HepG2 (cell line): ENCODE measurements at regions not wholly inside any gene's neighbourhood (a gene's known extent, or its start where the extent isn't known, plus 50 kb on each side); places are given as distances from the start of the nearest gene placed in this dataset.

Experiments
- ATAC-seq: fragments of 200-7000 bp; cut with Tn5 transposase; 3 replicates; pipeline ENCODE4 v1.9.1; 2020; ENCODE audit warnings: mild to moderate bottlenecking, moderate library complexity
- BruUV-seq: library from RNA; stranded (reverse); fragments of 400-500 nt; replicated peaks from 2 replicates; lab custom pipeline; 2021; lab: Mats Ljungman, UMichigan
- CTCF ChIA-PET: fragments of 300-600 bp; formaldehyde crosslinking; extraction: SDS; loops from one replicate; lab custom pipeline; 2021; ENCODE audit warnings: low total read pairs, inconsistent platforms, low intra/inter-chr PET ratio; lab: Yijun Ruan, JAX
- POLR2A ChIA-PET: fragments of 350-600 bp; sonication (Branson Sonifier 250); formaldehyde crosslinking; loops from one replicate; lab custom pipeline; 2020; ENCODE audit warnings: antibody characterized with exemption, inconsistent platforms; lab: Yijun Ruan, JAX
- DNase-seq: peaks from one replicate; pipeline ENCODE4 v3.0.0-alpha.2; 2015; ENCODE audit warnings: low spot score
- FAIRE-seq: peaks from 3 replicates; lab custom pipeline; 2011; peaks lifted over from hg19 to GRCh38; lab: Jason Lieb, UNC
- H2AFZ ChIP-seq: one replicate; pipeline ENCODE4 v1.6.1; 2011; ENCODE audit warnings: low read length, inconsistent platforms
- H3K27ac ChIP-seq: fragments of 300-600 bp; 3 replicates; pipeline ENCODE4 v1.8.0; 2011; ENCODE audit warnings: mixed run types, mild to moderate bottlenecking, mixed read lengths, low read length, inconsistent platforms; ENCODE audit not compliant: insufficient read depth; ENCODE audit errors: extremely low read length
- H3K27me3 ChIP-seq, 2 experiments: fragments of 200-600 bp in 1 of 2; 2 replicates in 1 of 2; 3 replicates in 1 of 2; pipeline versions ENCODE4 v1.6.0 to v1.8.0; 2011; ENCODE audit warnings: low read length in 2 of 2, mild to moderate bottlenecking in 2 of 2, moderate library complexity in 2 of 2, inconsistent platforms in 1 of 2; ENCODE audit not compliant: insufficient read depth in 2 of 2, control insufficient read depth in 1 of 2
- H3K36me3 ChIP-seq, 2 experiments: fragments of 200-600 bp in 1 of 2; replicated peaks in 1 of 2; 2 replicates in 1 of 2; 3 replicates in 1 of 2; pipeline versions ENCODE4 v1.5.1 to v1.8.0; 2011; ENCODE audit warnings: low read length in 2 of 2, inconsistent platforms in 1 of 2; ENCODE audit not compliant: insufficient read depth in 2 of 2, control insufficient read depth in 1 of 2
- H3K4me1 ChIP-seq: 2 replicates; pipeline ENCODE4 v1.5.1; 2012; ENCODE audit warnings: low read length, inconsistent platforms; ENCODE audit not compliant: insufficient read depth
- H3K4me2 ChIP-seq: 2 replicates; pipeline ENCODE4 v1.6.0; 2011; ENCODE audit warnings: low read depth, low read length, inconsistent platforms
- H3K4me3 ChIP-seq, 3 experiments: fragments of 200-600 bp in 1 of 3; sonication (generic), shearing (Covaris generic) in 1 of 3; replicated peaks in 1 of 3; 2 replicates each; pipeline ENCODE4 v1.5.1; 2011 to 2016; ENCODE audit warnings: low read length in 3 of 3, inconsistent platforms in 2 of 3, low read depth in 2 of 3, mild to moderate bottlenecking in 2 of 3, control low read depth in 1 of 3, mixed read lengths in 1 of 3; ENCODE audit not compliant: insufficient read depth in 1 of 3
- H3K79me2 ChIP-seq: one replicate; pipeline ENCODE4 v1.6.1; 2011; ENCODE audit warnings: low read length, inconsistent platforms; ENCODE audit not compliant: insufficient read depth
- H3K9ac ChIP-seq: 2 replicates; pipeline ENCODE4 v1.6.0; 2011; ENCODE audit warnings: mild to moderate bottlenecking, low read depth, low read length, inconsistent platforms; ENCODE audit not compliant: insufficient read depth
- H3K9me3 ChIP-seq: 2 replicates; pipeline ENCODE4 v1.5.1; 2012; ENCODE audit warnings: mild to moderate bottlenecking, low read length
- H4K20me1 ChIP-seq: 2 replicates; pipeline ENCODE4 v1.6.0; 2011; ENCODE audit warnings: inconsistent platforms, mild to moderate bottlenecking, low read length, moderate library complexity; ENCODE audit not compliant: insufficient read depth
- ATM ChIP-seq: fragments of 450-650 bp; IDR thresholded peaks from 2 replicates; pipeline ENCODE4 v1.7.1; 2017; ENCODE audit warnings: mild to moderate bottlenecking, borderline replicate concordance
- CHD2 ChIP-seq: IDR thresholded peaks from 2 replicates; pipeline ENCODE4 v1.6.1; 2011; ENCODE audit warnings: low read depth, low read length, improper control_type of control experiment
- HMGA1 ChIP-seq: sonication (generic); formaldehyde crosslinking; conservative IDR thresholded peaks from 2 replicates; pipeline ENCODE4 v1.4.0; 2020; ENCODE audit warnings: missing genetic modification reagents
- SP5 ChIP-seq: IDR thresholded peaks from 2 replicates; pipeline ENCODE4 v1.6.1; 2016; ENCODE audit warnings: low read depth, borderline replicate concordance
- ZGPAT ChIP-seq: IDR thresholded peaks from 2 replicates; pipeline ENCODE4 v1.6.1; 2016; ENCODE audit warnings: mild to moderate bottlenecking
- ZNF44 ChIP-seq: sonication (generic); formaldehyde crosslinking; IDR thresholded peaks from 2 replicates; pipeline ENCODE4 v1.5.1; 2020; ENCODE audit warnings: mild to moderate bottlenecking, missing genetic modification reagents
- ZNF746 ChIP-seq: sonication (generic); formaldehyde crosslinking; IDR thresholded peaks from 2 replicates; pipeline ENCODE4 v1.8.0; 2022; ENCODE audit warnings: mild to moderate bottlenecking, missing genetic modification reagents
- ZSCAN9 ChIP-seq: IDR thresholded peaks from 2 replicates; pipeline ENCODE4 v1.6.1; 2016; ENCODE audit warnings: borderline replicate concordance
- WGBS: methylation state at CpG from one replicate; pipeline ENCODE4 v1.1.6; 2017; ENCODE audit warnings: low lambda C conversion rate; 5-methylcytosine and 5-hydroxymethylcytosine counted together
- in situ Hi-C: cut with HindIII; loops from 2 replicates; pipeline ENCODE4 v1.10.0; 2017; ENCODE audit warnings: low pct_unique_long_range_greater_than_20kb; ENCODE audit not compliant: extremely low pct_ligation_motif_present
- intact Hi-C: fragments of 100-400 bp; cut with micrococcal nuclease; formaldehyde crosslinking; loops from one replicate; pipeline ENCODE4 v1.10.0; 2022; ENCODE audit not compliant: unreplicated experiment
- TF ChIP-seq, protein P1 (sequence below): sonication (generic); formaldehyde crosslinking; conservative IDR thresholded peaks from 2 replicates; pipeline ENCODE4 v1.8.1; 2023; ENCODE audit warnings: missing genetic modification reagents
- TF ChIP-seq, protein P2 (sequence below): sonication (generic); formaldehyde crosslinking; conservative IDR thresholded peaks from 2 replicates; pipeline ENCODE4 v1.4.0; 2020; ENCODE audit warnings: missing genetic modification reagents
- TF ChIP-seq, protein P3 (sequence below), 2 experiments: fragments of 450-650 bp in 1 of 2; sonication (generic) in 1 of 2; formaldehyde crosslinking; IDR thresholded peaks; 2 replicates each; pipeline versions ENCODE4 v1.5.0 to v1.8.0; 2020 to 2022; ENCODE audit warnings: mild to moderate bottlenecking in 1 of 2, missing genetic modification reagents in 1 of 2
- TF ChIP-seq, protein P4 (sequence below): sonication (generic); formaldehyde crosslinking; IDR thresholded peaks from 2 replicates; pipeline ENCODE4 v1.5.1; 2020; ENCODE audit warnings: mild to moderate bottlenecking, missing genetic modification reagents
- TF ChIP-seq, protein P5 (sequence below): sonication (generic); formaldehyde crosslinking; IDR thresholded peaks from 2 replicates; pipeline ENCODE4 v1.5.0; 2020; ENCODE audit warnings: missing genetic modification reagents

- TF ChIP-seq ZGPAT = no peak
- TF ChIP-seq ZSCAN9 (CRISPR knock-in tag) = no peak
Measured at GRCh38 chr13:34139660-34140227, 321.8 kb downstream of the RFC3 start (continued).

DNA sequence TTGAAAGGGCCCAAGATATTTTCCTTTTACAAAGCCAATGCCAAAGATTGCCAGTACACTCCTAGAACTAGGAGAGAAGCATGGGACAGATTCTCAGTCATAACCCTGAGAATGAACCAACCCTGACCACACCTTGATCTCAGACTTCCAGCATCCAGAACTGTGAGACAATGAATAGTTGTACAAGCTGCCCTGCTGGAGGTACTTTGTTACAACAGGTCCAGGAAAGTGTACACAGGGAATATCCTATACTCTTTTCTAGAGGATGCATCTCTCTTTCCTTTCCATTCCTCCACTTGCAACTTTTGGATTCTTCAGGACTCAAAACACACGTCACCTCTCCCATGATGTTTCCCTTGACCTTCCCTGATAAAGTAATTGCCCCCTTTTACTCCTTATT, 325.7 kb downstream of the RFC3 start:
- FAIRE-seq (no peak), DNase-seq (no peak), ATAC-seq (peak; percentile 51; the same call in 2 of the 3 replicates)
- Histone ChIP-seq H2AFZ (no peak overlapping the region), H3K27ac (no peak overlapping the region), H3K79me2 (no peaks in the 10 kb centered on the region), H3K4me2 (no peak overlapping the region), H3K36me3 (no peaks in the 10 kb centered on the region), H3K4me3 (no peak overlapping the region), H3K9ac (no peak overlapping the region), H4K20me1 (no peaks in the 10 kb centered on the region), H3K27me3 (no peaks in the 10 kb centered on the region; a peak in 1 of 5 replicates), H3K9me3 (no peaks in the 10 kb centered on the region), H3K4me1 (no peaks in the 10 kb centered on the region; the same call in 1 of the 2 replicates)
- CTCF ChIA-PET = no interaction called here
- in situ Hi-C loops = no loop called here
- POLR2A ChIA-PET = no interaction called here
- no TSS peak for BruUV-seq
- intact Hi-C loops = no loop called here
- 61% methylated on average over 1 of the region's 1 CpG for WGBS
- TF ChIP-seq HMGA1 (CRISPR knock-in tag) = no peak
- no peak for TF ChIP-seq CHD2
- TF ChIP-seq, protein P1, sequence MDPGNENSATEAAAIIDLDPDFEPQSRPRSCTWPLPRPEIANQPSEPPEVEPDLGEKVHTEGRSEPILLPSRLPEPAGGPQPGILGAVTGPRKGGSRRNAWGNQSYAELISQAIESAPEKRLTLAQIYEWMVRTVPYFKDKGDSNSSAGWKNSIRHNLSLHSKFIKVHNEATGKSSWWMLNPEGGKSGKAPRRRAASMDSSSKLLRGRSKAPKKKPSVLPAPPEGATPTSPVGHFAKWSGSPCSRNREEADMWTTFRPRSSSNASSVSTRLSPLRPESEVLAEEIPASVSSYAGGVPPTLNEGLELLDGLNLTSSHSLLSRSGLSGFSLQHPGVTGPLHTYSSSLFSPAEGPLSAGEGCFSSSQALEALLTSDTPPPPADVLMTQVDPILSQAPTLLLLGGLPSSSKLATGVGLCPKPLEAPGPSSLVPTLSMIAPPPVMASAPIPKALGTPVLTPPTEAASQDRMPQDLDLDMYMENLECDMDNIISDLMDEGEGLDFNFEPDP (CRISPR knock-in tag) = no peak
- TF ChIP-seq SP5 (CRISPR knock-in tag) = no peak
- TF ChIP-seq, protein P2, sequence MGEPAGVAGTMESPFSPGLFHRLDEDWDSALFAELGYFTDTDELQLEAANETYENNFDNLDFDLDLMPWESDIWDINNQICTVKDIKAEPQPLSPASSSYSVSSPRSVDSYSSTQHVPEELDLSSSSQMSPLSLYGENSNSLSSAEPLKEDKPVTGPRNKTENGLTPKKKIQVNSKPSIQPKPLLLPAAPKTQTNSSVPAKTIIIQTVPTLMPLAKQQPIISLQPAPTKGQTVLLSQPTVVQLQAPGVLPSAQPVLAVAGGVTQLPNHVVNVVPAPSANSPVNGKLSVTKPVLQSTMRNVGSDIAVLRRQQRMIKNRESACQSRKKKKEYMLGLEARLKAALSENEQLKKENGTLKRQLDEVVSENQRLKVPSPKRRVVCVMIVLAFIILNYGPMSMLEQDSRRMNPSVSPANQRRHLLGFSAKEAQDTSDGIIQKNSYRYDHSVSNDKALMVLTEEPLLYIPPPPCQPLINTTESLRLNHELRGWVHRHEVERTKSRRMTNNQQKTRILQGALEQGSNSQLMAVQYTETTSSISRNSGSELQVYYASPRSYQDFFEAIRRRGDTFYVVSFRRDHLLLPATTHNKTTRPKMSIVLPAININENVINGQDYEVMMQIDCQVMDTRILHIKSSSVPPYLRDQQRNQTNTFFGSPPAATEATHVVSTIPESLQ = no peak
- TF ChIP-seq, protein P3, sequence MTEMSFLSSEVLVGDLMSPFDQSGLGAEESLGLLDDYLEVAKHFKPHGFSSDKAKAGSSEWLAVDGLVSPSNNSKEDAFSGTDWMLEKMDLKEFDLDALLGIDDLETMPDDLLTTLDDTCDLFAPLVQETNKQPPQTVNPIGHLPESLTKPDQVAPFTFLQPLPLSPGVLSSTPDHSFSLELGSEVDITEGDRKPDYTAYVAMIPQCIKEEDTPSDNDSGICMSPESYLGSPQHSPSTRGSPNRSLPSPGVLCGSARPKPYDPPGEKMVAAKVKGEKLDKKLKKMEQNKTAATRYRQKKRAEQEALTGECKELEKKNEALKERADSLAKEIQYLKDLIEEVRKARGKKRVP (CRISPR knock-in tag; IDR thresholded peaks at IDR 0.05) = no peak
- no peak for TF ChIP-seq ZNF746 (CRISPR knock-in tag)
- TF ChIP-seq, protein P4, sequence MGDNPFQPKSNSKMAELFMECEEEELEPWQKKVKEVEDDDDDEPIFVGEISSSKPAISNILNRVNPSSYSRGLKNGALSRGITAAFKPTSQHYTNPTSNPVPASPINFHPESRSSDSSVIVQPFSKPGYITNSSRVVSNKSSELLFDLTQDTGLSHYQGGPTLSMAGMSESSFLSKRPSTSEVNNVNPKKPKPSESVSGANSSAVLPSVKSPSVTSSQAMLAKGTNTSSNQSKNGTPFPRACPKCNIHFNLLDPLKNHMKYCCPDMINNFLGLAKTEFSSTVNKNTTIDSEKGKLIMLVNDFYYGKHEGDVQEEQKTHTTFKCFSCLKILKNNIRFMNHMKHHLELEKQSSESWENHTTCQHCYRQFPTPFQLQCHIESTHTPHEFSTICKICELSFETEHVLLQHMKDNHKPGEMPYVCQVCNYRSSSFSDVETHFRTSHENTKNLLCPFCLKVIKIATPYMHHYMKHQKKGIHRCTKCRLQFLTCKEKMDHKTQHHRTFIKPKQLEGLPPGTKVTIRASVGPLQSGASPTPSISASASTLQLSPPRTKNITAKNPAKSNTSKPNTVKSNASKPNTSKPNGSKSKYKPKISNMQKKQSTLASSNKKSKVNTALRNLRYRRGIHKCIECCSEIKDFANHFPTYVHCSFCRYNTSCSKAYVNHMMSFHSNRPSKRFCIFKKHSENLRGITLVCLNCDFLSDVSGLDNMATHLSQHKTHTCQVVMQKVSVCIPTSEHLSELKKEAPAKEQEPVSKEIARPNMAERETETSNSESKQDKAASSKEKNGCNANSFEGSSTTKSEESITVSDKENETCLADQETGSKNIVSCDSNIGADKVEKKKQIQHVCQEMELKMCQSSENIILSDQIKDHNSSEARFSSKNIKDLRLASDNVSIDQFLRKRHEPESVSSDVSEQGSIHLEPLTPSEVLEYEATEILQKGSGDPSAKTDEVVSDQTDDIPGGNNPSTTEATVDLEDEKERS = no peak
- no peak for TF ChIP-seq ATM
- TF ChIP-seq, protein P5, sequence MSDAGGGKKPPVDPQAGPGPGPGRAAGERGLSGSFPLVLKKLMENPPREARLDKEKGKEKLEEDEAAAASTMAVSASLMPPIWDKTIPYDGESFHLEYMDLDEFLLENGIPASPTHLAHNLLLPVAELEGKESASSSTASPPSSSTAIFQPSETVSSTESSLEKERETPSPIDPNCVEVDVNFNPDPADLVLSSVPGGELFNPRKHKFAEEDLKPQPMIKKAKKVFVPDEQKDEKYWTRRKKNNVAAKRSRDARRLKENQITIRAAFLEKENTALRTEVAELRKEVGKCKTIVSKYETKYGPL = no peak
- no peak for TF ChIP-seq ZNF44 (CRISPR knock-in tag)
